SK-N-SH (cell line): ENCODE measurements at regions not wholly inside any gene's neighbourhood (a gene's known extent, or its start where the extent isn't known, plus 50 kb on each side); places are given as distances from the start of the nearest gene placed in this dataset.

ENCODE experiments used
- ELF1 ChIP-seq: IDR thresholded peaks from 2 replicates; pipeline ENCODE4 v1.4.0; 2012
- NFIC ChIP-seq: IDR thresholded peaks from 2 replicates; pipeline ENCODE4 v1.4.0; 2012; ENCODE audit warnings: borderline replicate concordance
- SMC3 ChIP-seq: IDR thresholded peaks from 2 replicates; pipeline ENCODE4 v1.6.1; 2012; ENCODE audit warnings: low read depth, low read length, improper control_type of control experiment

GRCh38 chr2:8595811-8596600 lies 85.8 kb upstream of the ID2 start:
- TF ChIP-seq SMC3, result no peak
- no peak for TF ChIP-seq ELF1
- TF ChIP-seq NFIC, result no peak
